ENCODE measurements at regions not wholly inside any gene's neighbourhood (a gene's known extent, or its start where the extent isn't known, plus 50 kb on each side); places are given as distances from the start of the nearest gene placed in this dataset.
"Not testable (repeated sequence)": the region's sequence is repeated elsewhere in the genome, so short reads cannot be mapped to it uniquely, and the experiment has no call there.

- no peak for ATAC-seq
These were observed 292.9 kb upstream of the SLC14A2 start for GRCh38 chr18:45322343-45322742.

GRCh38 chr18:45324101-45324494 is 291.2 kb upstream of the SLC14A2 start:
- ATAC-seq = no peak

- no peak for ATAC-seq
These were observed 290.7 kb upstream of the SLC14A2 start for GRCh38 chr18:45324495-45325113.

GRCh38 chr18:45325778-45326177 is 289.5 kb upstream of the SLC14A2 start:
- no peak for ATAC-seq

GRCh38 chr18:45326505-45326904 is 288.8 kb upstream of the SLC14A2 start:
- no peak for ATAC-seq

- ATAC-seq = no peak
These were observed 287.0 kb upstream of the SLC14A2 start for GRCh38 chr18:45328296-45328695.

GRCh38 chr18:45328811-45329210 is 286.5 kb upstream of the SLC14A2 start:
- no peak for ATAC-seq

- ATAC-seq = no peak
These were observed 286.0 kb upstream of the SLC14A2 start for GRCh38 chr18:45329316-45329715.

- no peak for ATAC-seq
These were observed 285.1 kb upstream of the SLC14A2 start for GRCh38 chr18:45330170-45330594.

GRCh38 chr18:45332871-45333270 is 282.4 kb upstream of the SLC14A2 start:
- ATAC-seq = no peak

- no peak for ATAC-seq
These were observed 281.1 kb upstream of the SLC14A2 start for GRCh38 chr18:45334191-45334590.

GRCh38 chr18:45335282-45336043 is 279.8 kb upstream of the SLC14A2 start:
- ATAC-seq = no peak

GRCh38 chr18:45336448-45336847 is 278.8 kb upstream of the SLC14A2 start:
- no peak for ATAC-seq

GRCh38 chr18:45337477-45337876 is 277.8 kb upstream of the SLC14A2 start:
- no peak for ATAC-seq

- no peak for ATAC-seq
These were observed 275.3 kb upstream of the SLC14A2 start for GRCh38 chr18:45339810-45340550.

GRCh38 chr18:45340884-45341283 is 274.4 kb upstream of the SLC14A2 start:
- ATAC-seq = no peak

- ATAC-seq = no peak
These were observed 273.8 kb upstream of the SLC14A2 start for GRCh38 chr18:45341454-45341853.

- no peak for ATAC-seq
These were observed 273.1 kb upstream of the SLC14A2 start for GRCh38 chr18:45342166-45342565.

- no peak for ATAC-seq
These were observed 272.6 kb upstream of the SLC14A2 start for GRCh38 chr18:45342653-45343052.

- no peak for ATAC-seq
These were observed 271.9 kb upstream of the SLC14A2 start for GRCh38 chr18:45343365-45343764.

- not testable (repeated sequence) for ATAC-seq
These were observed 270.6 kb upstream of the SLC14A2 start for GRCh38 chr18:45344680-45345079.

GRCh38 chr18:45349019-45349418 is 266.3 kb upstream of the SLC14A2 start:
- no peak for ATAC-seq

- ATAC-seq = no peak
These were observed 265.8 kb upstream of the SLC14A2 start for GRCh38 chr18:45349467-45349866.

Data from activated CD4-positive, CD25-positive, alpha-beta regulatory T cell treated with anti-CD3 and anti-CD28 coated beads, Interleukin-2, amount 50 U/mL, for 24 hours (primary cell).